ENCODE measurements at regions not wholly inside any gene's neighbourhood (a gene's known extent, or its start where the extent isn't known, plus 50 kb on each side); places are given as distances from the start of the nearest gene placed in this dataset.

DNA sequence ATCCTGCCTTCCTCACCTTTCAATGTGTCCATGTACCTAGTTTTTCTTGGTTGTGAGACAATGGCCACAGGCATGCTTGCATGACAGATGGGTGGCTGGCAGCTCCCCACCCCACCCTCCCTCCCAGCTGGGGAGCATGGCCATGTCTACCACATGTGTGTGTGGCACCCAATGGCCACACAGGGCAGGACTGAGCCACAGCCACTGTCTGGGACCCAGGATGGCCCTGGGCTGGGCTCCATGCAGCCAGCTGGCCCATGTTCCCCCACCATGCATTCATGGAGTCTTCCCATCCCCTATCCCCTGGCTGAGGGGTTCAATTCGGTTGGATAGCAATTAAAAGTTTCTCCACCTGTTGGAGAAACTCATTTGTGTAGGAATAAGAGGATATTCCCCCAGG lies 566.0 kb upstream of the USP15 start:
- FAIRE-seq (no peak), DNase-seq (ENCODE audit: insufficient read length, low spot score) (no peak)
- TF ChIP-seq, protein P1, sequence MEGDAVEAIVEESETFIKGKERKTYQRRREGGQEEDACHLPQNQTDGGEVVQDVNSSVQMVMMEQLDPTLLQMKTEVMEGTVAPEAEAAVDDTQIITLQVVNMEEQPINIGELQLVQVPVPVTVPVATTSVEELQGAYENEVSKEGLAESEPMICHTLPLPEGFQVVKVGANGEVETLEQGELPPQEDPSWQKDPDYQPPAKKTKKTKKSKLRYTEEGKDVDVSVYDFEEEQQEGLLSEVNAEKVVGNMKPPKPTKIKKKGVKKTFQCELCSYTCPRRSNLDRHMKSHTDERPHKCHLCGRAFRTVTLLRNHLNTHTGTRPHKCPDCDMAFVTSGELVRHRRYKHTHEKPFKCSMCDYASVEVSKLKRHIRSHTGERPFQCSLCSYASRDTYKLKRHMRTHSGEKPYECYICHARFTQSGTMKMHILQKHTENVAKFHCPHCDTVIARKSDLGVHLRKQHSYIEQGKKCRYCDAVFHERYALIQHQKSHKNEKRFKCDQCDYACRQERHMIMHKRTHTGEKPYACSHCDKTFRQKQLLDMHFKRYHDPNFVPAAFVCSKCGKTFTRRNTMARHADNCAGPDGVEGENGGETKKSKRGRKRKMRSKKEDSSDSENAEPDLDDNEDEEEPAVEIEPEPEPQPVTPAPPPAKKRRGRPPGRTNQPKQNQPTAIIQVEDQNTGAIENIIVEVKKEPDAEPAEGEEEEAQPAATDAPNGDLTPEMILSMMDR (IDR thresholded peaks at IDR 0.05; ENCODE audit: insufficient read depth, missing control alignments) = no peak

DNA sequence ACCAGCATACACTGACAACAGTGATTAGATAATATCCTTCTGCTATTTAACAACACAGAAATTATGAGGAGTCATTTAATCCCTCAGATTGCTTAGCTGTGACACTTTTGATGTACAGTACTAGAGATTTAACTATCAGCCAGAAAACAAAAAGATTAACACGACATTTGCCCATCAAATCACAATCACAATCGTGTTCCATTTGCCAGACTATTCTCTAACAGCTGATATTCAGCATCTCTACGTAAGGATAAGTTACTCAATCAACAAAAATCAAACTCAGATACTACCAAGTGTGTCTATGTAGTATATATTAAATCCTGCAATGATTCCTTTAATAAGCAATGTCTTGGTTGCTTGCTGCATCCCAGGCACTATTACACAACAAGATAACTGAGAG lies 558.7 kb upstream of the USP15 start:
- TF ChIP-seq, protein P1 (IDR thresholded peaks at IDR 0.05; ENCODE audit: insufficient read depth, missing control alignments) = no peak
- DNase-seq (ENCODE audit: insufficient read length, low spot score) (no peak), FAIRE-seq (no peak)

DNA sequence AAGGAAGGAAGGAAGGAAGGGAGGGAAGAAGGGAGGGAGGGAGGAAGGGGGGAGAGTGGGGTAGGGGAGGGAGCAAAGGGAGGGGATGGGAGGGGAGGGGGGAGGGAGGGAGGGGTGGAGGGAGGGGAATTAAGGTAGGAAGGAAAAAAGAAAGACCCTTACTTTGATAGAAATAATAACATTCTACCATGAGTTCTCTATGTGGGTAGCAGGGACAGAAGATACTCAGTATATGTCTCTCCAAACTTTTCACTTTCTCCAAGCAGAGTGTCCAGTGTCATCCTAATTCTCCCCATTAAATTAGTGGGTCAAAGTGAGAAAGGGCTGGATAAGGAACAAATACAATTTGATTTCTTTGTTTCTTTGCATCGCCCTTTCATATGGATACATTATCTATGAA lies 553.4 kb upstream of the USP15 start:
- no peak for DNase-seq (ENCODE audit: insufficient read length, low spot score)
- TF ChIP-seq, protein P1 (IDR thresholded peaks at IDR 0.05; ENCODE audit: insufficient read depth, missing control alignments) = no peak
- no peak for FAIRE-seq

DNA sequence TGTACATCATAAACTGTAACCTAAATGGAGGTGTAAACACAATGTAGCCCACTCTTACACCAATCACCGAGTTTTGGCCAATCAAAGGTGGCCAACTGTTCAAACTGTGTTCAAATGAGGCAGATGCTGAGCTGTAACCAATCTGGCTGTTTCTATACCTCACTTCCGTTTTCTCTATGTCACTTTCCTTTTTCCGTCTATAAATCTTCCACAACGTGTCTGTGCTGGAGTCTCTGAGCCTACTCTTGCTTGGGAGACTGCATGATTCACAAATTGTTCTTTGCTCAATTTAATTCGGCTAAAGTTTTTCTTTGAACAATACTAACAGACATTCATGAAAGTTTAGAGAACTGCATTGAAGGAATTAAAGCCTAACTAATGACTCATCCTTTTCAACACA lies 547.1 kb upstream of the USP15 start:
- TF ChIP-seq, protein P1 (IDR thresholded peaks at IDR 0.05; ENCODE audit: insufficient read depth, missing control alignments) = no peak
- FAIRE-seq (no peak), DNase-seq (ENCODE audit: insufficient read length, low spot score) (no peak)

DNA sequence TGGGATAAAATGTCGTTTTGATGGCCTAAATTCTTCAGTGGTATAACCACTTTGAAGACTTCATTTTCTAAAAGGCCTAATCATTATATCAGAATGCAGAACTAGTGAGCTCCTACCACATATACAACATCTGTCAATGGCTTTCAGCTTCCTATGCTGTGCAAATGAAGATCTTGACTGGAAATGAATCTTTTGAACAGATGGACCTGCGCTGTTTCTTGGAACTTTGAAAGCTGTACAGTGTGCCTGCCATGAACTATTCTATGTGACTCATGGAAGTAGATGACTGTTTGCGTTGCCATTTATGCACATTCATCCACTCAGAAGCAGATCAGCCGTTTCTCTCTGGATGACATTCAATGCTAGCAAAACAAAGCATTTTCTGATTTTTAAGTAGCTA lies 542.2 kb upstream of the USP15 start:
- no peak for FAIRE-seq

DNA sequence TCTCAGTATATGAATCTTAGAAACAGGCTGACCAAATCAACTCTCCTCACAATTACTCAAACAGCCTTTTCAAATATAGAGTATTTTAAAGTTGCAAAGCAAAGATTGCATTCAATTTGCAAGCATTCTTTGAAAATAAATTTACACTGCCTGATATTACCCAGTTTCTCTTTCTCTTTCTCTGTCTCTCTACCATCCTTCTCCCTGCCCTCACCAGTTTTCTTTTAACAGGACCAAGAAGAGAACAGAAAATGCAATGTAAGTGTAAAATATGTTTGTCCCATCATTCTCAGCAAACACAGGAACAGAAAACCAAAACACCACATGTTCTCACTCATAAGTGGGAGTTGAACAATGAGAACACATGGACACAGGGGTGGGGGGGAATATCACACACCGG lies 520.3 kb upstream of the USP15 start:
- DNase-seq (ENCODE audit: insufficient read length, low spot score) (no peak), FAIRE-seq (no peak)
- TF ChIP-seq, protein P1 (IDR thresholded peaks at IDR 0.05; ENCODE audit: insufficient read depth, missing control alignments) = no peak

More for the DNA sequence above, 542.2 kb upstream of the USP15 start:
- TF ChIP-seq, protein P1 (IDR thresholded peaks at IDR 0.05; ENCODE audit: insufficient read depth, missing control alignments) = no peak
- DNase-seq (ENCODE audit: insufficient read length, low spot score) = no peak

DNA sequence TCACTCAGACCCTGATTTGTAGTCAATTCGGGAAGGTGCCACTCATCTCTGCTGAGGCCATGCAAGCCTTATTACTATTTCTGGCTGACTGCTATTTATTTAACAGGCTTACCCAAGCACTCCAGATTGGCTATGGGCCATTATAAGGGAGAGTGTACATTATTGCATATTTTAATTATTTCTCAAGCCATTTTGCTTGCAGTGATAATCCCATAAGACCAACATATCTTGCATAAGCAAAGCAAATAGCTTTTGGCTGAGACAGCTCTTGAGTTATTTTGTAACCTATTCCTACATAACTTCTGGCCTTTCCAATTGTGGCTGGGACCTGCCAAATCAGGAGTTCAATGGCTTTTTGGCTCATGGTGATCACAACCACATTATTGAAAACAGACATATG lies 509.6 kb upstream of the USP15 start:
- DNase-seq (ENCODE audit: insufficient read length, low spot score) (no peak), FAIRE-seq (no peak)
- TF ChIP-seq, protein P1 (IDR thresholded peaks at IDR 0.05; ENCODE audit: insufficient read depth, missing control alignments) = no peak
